ENCODE measurements at regions not wholly inside any gene's neighbourhood (a gene's known extent, or its start where the extent isn't known, plus 50 kb on each side); places are given as distances from the start of the nearest gene placed in this dataset.

DNA sequence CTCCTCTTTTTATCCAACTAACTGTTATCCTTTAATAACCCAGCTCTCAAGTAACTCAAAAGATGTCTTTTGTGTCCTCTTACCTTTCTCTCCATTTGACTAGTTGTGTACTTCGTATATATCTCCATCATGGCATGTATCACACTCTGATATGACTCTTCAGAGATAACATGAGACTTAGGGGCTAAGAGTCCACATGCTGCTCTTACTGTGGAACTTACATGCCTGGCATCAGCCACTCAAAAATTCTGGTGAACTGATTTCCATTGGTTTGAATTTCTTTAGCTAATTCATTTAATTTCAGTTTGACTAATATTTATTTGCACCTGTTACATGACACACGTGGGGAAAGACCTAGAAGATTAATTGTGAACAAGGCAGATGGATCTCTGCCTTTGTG, 317.3 kb downstream of the HS3ST1 start:
- TF ChIP-seq, protein P1, sequence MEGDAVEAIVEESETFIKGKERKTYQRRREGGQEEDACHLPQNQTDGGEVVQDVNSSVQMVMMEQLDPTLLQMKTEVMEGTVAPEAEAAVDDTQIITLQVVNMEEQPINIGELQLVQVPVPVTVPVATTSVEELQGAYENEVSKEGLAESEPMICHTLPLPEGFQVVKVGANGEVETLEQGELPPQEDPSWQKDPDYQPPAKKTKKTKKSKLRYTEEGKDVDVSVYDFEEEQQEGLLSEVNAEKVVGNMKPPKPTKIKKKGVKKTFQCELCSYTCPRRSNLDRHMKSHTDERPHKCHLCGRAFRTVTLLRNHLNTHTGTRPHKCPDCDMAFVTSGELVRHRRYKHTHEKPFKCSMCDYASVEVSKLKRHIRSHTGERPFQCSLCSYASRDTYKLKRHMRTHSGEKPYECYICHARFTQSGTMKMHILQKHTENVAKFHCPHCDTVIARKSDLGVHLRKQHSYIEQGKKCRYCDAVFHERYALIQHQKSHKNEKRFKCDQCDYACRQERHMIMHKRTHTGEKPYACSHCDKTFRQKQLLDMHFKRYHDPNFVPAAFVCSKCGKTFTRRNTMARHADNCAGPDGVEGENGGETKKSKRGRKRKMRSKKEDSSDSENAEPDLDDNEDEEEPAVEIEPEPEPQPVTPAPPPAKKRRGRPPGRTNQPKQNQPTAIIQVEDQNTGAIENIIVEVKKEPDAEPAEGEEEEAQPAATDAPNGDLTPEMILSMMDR (IDR thresholded peaks at IDR 0.05) = no peak
- TF ChIP-seq POLR2AphosphoS5 (IDR thresholded peaks at IDR 0.05) (no peak), POLR2A (IDR thresholded peaks at IDR 0.05) (no peak)

All from gastroesophageal sphincter (tissue), 3 donors.